NCI-H2171 (cell line): ENCODE measurements at regions not wholly inside any gene's neighbourhood (a gene's known extent, or its start where the extent isn't known, plus 50 kb on each side); places are given as distances from the start of the nearest gene placed in this dataset.
"Not testable (repeated sequence)": the region's sequence is repeated elsewhere in the genome, so short reads cannot be mapped to it uniquely, and the experiment has no call there.

Experiments used
- DNase-seq: peaks from one replicate; lab custom pipeline; 2025; lab: John Stamatoyannopoulos, UW

GRCh38 chr12:105581420-105581819, 250.9 kb downstream of the C12orf75 start:
- DNase-seq, result no peak

DNA sequence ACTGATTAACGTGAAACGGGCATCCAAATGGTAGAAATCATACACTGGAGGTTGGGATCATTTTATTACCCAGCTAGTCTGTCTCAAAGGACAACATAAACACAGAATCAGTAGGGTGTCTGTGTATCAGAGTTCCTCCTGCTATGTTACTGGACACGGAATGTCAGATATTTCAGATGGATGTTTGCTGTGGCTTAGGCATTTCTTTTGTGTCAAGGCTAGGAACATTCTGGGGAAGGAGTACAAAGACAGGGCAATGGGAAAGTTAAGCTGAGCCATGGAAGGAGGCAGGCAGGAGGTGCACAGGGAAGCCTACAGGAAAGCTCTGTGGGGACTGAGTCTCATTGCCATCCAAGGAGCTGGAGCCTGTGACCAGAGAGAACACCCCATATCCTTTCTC, 254.6 kb downstream of the C12orf75 start:
- no peak for DNase-seq

DNA sequence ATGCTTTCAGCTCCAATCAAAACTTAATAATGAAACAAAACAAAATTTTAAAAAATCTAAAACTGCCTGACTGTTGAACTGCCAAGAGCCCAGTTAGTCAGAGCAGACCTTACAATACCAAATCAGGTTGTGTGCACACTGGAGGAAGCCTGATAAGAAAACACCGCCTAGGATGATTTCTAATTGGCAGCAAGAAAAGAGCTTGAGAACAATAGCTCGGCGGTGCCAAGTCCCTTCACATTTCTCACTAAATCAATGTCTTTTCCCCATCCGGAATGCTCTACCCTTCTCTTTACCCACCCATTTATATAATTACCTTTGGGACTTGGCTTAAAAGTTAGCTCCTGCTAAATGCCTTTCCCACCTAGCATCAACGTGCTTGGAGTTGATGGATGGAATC, 256.7 kb downstream of the C12orf75 start:
- DNase-seq, result no peak

- no peak for DNase-seq
These were observed 257.6 kb downstream of the C12orf75 start for GRCh38 chr12:105588106-105588505.

DNA sequence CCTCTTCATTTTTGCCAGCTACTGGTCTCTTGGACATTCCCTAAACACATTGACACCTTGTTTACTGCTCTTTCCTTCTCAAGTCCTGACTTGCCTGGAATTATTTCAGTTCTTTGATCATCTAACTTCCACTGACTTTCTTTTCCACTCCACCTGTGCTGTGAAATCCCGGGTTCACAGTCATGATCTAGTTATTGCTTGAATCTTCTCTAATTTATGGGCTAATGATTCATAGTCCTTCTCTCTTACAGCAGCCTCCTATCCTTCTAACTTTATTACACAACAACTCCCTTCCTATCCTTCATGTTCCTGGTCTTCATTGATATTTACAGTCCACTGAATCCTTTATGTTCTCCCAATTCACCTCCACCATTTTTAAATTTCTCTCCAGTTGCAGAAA, 260.1 kb downstream of the C12orf75 start:
- DNase-seq, result no peak

GRCh38 chr12:105595440-105595839, 264.9 kb downstream of the C12orf75 start:
- DNase-seq, result no peak

- DNase-seq, result no peak
These were observed 266.2 kb downstream of the C12orf75 start for GRCh38 chr12:105596731-105597130.

- no peak for DNase-seq
These were observed 267.5 kb downstream of the C12orf75 start for GRCh38 chr12:105598031-105598430.

DNA sequence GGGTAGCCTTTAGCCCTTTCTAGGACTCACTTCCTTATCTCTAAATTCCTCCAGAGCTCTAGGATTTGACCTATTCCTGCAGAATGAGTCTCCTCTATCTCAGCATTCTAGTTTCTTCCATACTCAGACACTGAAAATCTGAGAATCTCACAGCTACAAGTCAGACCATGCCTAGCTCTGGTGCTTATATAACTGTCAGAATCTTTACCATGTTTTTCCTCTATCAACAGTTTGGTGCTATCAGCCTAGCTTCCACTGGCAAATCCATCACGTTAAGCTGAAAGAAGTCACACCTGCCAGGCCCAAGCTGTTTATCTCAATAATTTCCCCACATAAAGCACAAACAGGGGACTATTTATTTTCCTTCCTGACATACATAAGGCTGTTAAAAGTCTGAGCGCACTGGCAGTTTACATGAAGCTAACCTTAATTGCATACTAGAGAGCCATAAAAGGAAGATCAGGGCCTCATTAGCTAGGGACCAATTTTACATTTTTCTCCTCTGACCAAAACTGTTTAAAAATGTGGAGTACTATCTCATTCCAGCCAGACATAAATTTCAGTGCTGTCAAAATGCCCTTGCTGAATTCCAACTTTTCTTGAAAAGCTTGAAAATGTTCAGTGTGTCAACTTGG, 270.5 kb downstream of the C12orf75 start:
- DNase-seq, result no peak

DNA sequence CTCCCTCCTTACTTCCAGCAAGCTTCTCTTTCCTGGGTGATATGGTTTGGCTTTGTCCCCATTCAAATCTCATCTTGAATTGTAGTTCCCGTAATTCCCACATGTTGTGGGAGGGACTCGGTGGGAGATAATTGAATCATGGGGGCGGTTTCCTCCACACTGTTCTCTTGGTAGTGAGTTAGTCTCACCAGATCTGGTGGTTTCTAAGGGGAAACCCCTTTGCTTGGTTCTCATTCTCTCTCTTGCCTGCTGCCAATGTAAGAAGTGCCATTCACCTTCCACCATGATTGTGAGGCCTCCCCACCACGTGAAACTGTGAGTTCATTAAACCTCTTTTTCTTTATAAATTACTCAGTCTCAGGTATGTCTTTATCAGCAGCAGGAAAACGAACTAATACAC, 271.8 kb downstream of the C12orf75 start:
- DNase-seq, result not testable (repeated sequence)

- not testable (repeated sequence) for DNase-seq
These were observed 273.8 kb downstream of the C12orf75 start for GRCh38 chr12:105604281-105604680.

- not testable (repeated sequence) for DNase-seq
These were observed 276.1 kb downstream of the C12orf75 start for GRCh38 chr12:105606613-105607012.

- not testable (repeated sequence) for DNase-seq
These were observed 278.5 kb downstream of the C12orf75 start for GRCh38 chr12:105609001-105609400.

DNA sequence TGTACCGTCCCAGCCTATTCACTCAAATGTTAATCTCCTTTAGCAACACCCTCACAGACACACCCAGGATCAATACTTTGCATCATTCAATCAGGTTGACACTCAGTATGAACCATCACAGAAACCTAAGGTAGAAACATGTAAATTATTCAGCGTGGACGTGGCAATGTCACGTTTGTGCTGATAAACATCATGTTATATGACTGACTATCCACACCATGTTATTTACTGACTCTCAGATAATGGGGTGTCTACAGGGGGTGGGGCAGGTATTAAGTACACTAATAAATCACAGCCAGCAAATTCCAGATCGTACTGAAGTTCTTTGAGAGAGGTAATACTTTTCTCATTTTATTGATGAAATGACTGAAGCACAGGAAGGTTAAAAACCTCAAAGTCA, 280.0 kb downstream of the C12orf75 start:
- no peak for DNase-seq

- no peak for DNase-seq
These were observed 280.8 kb downstream of the C12orf75 start for GRCh38 chr12:105611340-105611739.

GRCh38 chr12:105613269-105613668, 282.8 kb downstream of the C12orf75 start:
- no peak for DNase-seq

GRCh38 chr12:105613887-105614286, 283.4 kb downstream of the C12orf75 start:
- DNase-seq, result no peak

DNA sequence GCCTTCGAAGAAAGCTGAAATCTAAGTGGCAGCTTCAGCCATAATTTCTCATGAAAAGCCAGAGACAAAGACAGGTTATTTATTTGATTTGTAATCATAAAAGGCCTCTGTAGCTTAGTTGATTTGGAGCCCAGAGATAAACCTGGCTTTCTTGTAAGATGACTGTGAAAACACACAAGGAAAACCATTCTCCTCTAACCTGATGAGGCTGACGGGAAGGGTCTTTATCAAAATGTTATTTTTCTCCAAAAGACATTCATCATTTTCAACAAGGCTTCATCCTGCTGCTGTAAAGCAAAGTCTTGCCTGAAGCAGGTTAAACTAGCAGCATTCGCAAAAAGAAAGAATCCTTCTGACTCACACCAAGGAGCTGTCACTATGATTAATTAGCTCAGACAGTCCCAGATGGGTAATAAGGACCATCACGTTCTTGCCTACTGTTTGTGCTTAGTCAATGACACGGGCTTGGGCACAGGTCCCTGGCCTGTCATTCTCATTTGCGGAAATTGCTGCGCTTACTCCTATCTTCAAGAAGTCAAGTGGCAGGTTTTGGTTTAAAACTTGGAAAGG, 286.6 kb downstream of the C12orf75 start:
- DNase-seq, result no peak

GRCh38 chr12:105622220-105622619, 291.7 kb downstream of the C12orf75 start:
- no peak for DNase-seq

DNA sequence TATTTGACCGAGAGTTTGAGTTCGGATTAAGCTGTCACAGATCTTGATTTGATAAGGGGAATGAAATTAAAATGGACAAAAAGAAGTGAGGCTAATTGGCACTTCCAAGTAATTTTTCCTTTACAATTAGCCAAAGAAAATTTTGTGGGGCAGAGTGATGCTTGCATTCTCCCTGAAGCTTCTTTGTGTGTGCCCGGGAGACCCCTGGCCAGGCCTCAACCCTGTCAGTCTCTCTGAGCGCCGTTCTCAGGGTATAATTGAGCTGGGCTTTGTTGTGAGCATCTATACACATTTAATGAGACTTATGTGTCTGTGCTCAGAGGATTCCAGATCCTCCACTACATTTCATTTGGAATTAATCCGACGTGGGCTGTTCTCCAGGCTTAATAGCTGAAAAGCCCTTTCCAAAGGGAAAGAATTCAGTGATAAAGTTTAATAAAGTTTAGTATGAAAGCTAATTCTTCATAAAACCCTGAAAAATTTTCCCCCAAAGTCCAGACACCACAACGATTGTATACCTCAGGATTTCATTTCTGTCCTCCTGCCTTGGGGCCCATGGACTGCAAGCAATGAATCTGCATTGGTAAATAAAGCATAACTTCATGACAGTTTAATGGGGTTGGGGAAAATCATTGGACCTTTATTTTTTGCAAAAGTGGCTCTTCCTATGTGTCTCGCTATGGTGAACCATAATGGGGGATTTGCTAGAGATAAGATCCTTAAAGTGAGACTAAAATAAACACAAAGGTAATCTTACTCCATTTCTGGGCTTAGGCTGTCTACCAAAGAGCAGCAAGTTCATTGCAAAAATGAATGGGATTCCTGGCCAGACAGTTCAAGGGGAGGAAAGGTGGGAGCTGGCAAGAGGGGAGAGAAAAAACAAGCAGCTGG, 292.6 kb downstream of the C12orf75 start:
- no peak for DNase-seq

GRCh38 chr12:105626653-105627052, 296.2 kb downstream of the C12orf75 start:
- DNase-seq, result no peak

DNA sequence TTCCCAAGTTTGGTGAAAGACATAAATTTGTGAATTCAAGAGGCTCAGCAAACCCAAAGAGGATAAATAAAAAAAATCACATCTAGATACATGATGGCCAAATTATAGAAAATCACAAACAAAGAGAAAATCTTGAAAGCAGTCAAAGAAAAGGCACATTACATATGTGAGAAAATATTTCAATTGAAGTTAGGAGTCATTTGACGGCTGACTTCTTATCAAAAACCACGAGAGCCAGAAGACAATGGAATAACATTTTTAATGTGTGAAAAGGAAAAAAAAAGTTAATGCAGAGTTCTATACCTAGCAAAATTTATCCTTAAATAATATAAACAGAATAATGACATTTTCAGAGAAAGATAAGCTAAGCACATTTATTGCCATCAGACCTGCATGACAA, 307.0 kb downstream of the C12orf75 start:
- DNase-seq, result no peak

DNA sequence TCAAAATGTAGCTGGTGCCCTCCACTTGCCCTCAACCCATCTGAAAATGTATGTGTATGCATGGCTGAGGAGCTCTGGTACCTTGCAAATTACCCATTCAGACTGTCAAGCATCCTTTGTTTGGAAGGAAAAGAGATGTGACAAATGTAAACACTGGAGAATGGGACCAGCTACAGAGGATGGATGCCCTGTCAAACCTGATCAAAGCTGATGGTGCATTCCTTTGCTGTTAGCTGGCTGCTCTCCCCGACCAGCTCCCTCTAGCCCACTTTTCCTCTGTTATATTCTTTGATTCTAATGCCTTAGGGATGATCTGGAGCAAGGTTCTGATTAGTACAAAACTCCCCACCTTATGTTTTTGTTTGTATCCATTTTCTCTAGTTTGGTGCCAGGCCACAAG, 310.3 kb downstream of the C12orf75 start:
- DNase-seq, result no peak
